ENCODE measurements at regions not wholly inside any gene's neighbourhood (a gene's known extent, or its start where the extent isn't known, plus 50 kb on each side); places are given as distances from the start of the nearest gene placed in this dataset.

DNA sequence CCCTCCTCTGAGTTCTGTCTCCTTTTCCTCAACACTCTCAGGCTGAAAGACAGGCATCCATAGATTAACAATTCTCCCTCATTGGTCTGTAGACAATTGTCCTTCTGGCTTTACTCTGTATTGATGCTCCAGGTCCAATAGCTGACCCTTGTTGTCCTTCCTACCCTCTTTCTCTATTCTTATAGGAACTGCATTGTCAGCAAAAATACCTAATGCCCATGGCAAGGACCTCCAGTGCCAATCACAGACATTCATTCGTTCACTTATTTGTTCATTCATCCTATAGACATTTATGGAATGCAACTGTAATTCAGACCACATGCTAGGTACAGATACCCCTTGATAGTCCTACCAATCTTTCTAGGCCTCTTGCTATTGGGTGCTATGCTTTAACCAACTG is 69.8 kb upstream of the DTNA start:
- H3K36me3 Mint-ChIP-seq (ENCODE audit: low read depth), result no peaks in the 10 kb centered on the region

More for the DNA sequence above, 69.8 kb upstream of the DTNA start:
- Histone ChIP-seq H4K20me1 (replicated peaks; ENCODE audit: insufficient read depth) (no peaks in the 10 kb centered on the region), H3K9me2 (ENCODE audit: insufficient read depth) (no peaks in the 10 kb centered on the region), H3K36me3 (ENCODE audit: insufficient read depth) (no peaks in the 10 kb centered on the region), H3K79me2 (replicated peaks; ENCODE audit: insufficient read depth) (no peaks in the 10 kb centered on the region), H2AFZ (no peak overlapping the region), H3K27me3 (ENCODE audit: insufficient read depth) (no peaks in the 10 kb centered on the region), H3F3A (replicated peaks; ENCODE audit: low read depth) (no peaks in the 10 kb centered on the region), H3K4me1 (ENCODE audit: insufficient read depth) (peaks cover 27% of the 10 kb centered on the region), H3K27ac (ENCODE audit: low read depth) (no peak overlapping the region), H3K4me3 (no peak overlapping the region), H3K4me2 (peak overlapping the region; percentile 67; the same call in 1 of the 2 replicates)
- Mint-ChIP-seq H3K9me3 (no peaks in the 10 kb centered on the region), H3K27me3 (ENCODE audit: insufficient read depth, low read depth, poor library complexity) (no peaks in the 10 kb centered on the region), H3K27ac (no peak overlapping the region; the same call in 1 of the 2 replicates), H3K4me1 (peaks cover 20% of the 10 kb centered on the region; the same call in 2 of the 3 replicates), H3K4me3 (no peak overlapping the region)
- ATAC-seq (no peak), DNase-seq (ENCODE audit: low spot score) (no peak)
- TF ChIP-seq JUNB (IDR thresholded peaks at IDR 0.05; ENCODE audit: unreplicated experiment), result no peak
- TF ChIP-seq, protein P1, sequence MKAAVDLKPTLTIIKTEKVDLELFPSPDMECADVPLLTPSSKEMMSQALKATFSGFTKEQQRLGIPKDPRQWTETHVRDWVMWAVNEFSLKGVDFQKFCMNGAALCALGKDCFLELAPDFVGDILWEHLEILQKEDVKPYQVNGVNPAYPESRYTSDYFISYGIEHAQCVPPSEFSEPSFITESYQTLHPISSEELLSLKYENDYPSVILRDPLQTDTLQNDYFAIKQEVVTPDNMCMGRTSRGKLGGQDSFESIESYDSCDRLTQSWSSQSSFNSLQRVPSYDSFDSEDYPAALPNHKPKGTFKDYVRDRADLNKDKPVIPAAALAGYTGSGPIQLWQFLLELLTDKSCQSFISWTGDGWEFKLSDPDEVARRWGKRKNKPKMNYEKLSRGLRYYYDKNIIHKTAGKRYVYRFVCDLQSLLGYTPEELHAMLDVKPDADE (IDR thresholded peaks at IDR 0.05), result no peak
- TF ChIP-seq, protein P2, sequence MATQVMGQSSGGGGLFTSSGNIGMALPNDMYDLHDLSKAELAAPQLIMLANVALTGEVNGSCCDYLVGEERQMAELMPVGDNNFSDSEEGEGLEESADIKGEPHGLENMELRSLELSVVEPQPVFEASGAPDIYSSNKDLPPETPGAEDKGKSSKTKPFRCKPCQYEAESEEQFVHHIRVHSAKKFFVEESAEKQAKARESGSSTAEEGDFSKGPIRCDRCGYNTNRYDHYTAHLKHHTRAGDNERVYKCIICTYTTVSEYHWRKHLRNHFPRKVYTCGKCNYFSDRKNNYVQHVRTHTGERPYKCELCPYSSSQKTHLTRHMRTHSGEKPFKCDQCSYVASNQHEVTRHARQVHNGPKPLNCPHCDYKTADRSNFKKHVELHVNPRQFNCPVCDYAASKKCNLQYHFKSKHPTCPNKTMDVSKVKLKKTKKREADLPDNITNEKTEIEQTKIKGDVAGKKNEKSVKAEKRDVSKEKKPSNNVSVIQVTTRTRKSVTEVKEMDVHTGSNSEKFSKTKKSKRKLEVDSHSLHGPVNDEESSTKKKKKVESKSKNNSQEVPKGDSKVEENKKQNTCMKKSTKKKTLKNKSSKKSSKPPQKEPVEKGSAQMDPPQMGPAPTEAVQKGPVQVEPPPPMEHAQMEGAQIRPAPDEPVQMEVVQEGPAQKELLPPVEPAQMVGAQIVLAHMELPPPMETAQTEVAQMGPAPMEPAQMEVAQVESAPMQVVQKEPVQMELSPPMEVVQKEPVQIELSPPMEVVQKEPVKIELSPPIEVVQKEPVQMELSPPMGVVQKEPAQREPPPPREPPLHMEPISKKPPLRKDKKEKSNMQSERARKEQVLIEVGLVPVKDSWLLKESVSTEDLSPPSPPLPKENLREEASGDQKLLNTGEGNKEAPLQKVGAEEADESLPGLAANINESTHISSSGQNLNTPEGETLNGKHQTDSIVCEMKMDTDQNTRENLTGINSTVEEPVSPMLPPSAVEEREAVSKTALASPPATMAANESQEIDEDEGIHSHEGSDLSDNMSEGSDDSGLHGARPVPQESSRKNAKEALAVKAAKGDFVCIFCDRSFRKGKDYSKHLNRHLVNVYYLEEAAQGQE (IDR thresholded peaks at IDR 0.05; ENCODE audit: unreplicated experiment), result no peak
- TF ChIP-seq, protein P3, sequence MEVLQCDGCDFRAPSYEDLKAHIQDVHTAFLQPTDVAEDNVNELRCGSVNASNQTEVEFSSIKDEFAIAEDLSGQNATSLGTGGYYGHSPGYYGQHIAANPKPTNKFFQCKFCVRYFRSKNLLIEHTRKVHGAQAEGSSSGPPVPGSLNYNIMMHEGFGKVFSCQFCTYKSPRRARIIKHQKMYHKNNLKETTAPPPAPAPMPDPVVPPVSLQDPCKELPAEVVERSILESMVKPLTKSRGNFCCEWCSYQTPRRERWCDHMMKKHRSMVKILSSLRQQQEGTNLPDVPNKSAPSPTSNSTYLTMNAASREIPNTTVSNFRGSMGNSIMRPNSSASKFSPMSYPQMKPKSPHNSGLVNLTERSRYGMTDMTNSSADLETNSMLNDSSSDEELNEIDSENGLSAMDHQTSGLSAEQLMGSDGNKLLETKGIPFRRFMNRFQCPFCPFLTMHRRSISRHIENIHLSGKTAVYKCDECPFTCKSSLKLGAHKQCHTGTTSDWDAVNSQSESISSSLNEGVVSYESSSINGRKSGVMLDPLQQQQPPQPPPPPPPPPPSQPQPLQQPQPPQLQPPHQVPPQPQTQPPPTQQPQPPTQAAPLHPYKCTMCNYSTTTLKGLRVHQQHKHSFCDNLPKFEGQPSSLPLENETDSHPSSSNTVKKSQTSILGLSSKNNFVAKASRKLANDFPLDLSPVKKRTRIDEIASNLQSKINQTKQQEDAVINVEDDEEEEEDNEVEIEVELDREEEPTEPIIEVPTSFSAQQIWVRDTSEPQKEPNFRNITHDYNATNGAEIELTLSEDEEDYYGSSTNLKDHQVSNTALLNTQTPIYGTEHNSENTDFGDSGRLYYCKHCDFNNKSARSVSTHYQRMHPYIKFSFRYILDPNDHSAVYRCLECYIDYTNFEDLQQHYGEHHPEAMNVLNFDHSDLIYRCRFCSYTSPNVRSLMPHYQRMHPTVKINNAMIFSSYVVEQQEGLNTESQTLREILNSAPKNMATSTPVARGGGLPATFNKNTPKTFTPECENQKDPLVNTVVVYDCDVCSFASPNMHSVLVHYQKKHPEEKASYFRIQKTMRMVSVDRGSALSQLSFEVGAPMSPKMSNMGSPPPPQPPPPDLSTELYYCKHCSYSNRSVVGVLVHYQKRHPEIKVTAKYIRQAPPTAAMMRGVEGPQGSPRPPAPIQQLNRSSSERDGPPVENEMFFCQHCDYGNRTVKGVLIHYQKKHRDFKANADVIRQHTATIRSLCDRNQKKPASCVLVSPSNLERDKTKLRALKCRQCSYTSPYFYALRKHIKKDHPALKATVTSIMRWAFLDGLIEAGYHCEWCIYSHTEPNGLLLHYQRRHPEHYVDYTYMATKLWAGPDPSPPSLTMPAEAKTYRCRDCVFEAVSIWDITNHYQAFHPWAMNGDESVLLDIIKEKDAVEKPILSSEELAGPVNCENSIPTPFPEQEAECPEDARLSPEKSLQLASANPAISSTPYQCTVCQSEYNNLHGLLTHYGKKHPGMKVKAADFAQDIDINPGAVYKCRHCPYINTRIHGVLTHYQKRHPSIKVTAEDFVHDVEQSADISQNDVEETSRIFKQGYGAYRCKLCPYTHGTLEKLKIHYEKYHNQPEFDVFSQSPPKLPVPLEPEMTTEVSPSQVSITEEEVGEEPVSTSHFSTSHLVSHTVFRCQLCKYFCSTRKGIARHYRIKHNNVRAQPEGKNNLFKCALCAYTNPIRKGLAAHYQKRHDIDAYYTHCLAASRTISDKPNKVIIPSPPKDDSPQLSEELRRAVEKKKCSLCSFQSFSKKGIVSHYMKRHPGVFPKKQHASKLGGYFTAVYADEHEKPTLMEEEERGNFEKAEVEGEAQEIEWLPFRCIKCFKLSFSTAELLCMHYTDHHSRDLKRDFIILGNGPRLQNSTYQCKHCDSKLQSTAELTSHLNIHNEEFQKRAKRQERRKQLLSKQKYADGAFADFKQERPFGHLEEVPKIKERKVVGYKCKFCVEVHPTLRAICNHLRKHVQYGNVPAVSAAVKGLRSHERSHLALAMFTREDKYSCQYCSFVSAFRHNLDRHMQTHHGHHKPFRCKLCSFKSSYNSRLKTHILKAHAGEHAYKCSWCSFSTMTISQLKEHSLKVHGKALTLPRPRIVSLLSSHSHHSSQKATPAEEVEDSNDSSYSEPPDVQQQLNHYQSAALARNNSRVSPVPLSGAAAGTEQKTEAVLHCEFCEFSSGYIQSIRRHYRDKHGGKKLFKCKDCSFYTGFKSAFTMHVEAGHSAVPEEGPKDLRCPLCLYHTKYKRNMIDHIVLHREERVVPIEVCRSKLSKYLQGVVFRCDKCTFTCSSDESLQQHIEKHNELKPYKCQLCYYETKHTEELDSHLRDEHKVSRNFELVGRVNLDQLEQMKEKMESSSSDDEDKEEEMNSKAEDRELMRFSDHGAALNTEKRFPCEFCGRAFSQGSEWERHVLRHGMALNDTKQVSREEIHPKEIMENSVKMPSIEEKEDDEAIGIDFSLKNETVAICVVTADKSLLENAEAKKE (CRISPR knock-in tag; IDR thresholded peaks at IDR 0.05), result no peak
- TF ChIP-seq, protein P4, sequence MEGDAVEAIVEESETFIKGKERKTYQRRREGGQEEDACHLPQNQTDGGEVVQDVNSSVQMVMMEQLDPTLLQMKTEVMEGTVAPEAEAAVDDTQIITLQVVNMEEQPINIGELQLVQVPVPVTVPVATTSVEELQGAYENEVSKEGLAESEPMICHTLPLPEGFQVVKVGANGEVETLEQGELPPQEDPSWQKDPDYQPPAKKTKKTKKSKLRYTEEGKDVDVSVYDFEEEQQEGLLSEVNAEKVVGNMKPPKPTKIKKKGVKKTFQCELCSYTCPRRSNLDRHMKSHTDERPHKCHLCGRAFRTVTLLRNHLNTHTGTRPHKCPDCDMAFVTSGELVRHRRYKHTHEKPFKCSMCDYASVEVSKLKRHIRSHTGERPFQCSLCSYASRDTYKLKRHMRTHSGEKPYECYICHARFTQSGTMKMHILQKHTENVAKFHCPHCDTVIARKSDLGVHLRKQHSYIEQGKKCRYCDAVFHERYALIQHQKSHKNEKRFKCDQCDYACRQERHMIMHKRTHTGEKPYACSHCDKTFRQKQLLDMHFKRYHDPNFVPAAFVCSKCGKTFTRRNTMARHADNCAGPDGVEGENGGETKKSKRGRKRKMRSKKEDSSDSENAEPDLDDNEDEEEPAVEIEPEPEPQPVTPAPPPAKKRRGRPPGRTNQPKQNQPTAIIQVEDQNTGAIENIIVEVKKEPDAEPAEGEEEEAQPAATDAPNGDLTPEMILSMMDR (conservative IDR thresholded peaks at IDR 0.05; ENCODE audit: low read depth in 2 of 2), result no peak
- no peak for TF ChIP-seq NANOG (IDR thresholded peaks at IDR 0.05; ENCODE audit: borderline replicate concordance)
- TF ChIP-seq POLR2AphosphoS5 (IDR thresholded peaks at IDR 0.05; ENCODE audit: low read depth), result no peak
- no peak for TF ChIP-seq STAT1 (IDR thresholded peaks at IDR 0.05; ENCODE audit: unreplicated experiment)
- no peak for TF ChIP-seq CREB1 (CRISPR knock-in tag; IDR thresholded peaks at IDR 0.05; ENCODE audit: low read depth)

All from GM23338 (cell line).